HEK293 (cell line): ENCODE measurements at regions not wholly inside any gene's neighbourhood (a gene's known extent, or its start where the extent isn't known, plus 50 kb on each side); places are given as distances from the start of the nearest gene placed in this dataset.

ENCODE experiments used
- CTCF ChIA-PET: fragments of 350-600 bp; formaldehyde crosslinking; extraction: SDS; loops from one replicate; lab custom pipeline; 2021; ENCODE audit warnings: antibody characterized with exemption; lab: Yijun Ruan, JAX
- POLR2A ChIA-PET: fragments of 300-600 bp; formaldehyde crosslinking; extraction: SDS; loops from one replicate; lab custom pipeline; 2020; ENCODE audit warnings: antibody characterized with exemption, inconsistent platforms; lab: Yijun Ruan, JAX
- H3K27ac ChIP-seq: fragments of 200-500 bp; sonication (Bioruptor generic); 2 replicates; pipeline ENCODE4 v1.5.1; 2014; ENCODE audit warnings: low read depth, low read length, control low read depth, inconsistent platforms; ENCODE audit errors: extremely low read depth
- H3K36me3 ChIP-seq, 2 experiments: fragments of 200-500 bp in 1 of 2; sonication (Bioruptor generic) in 1 of 2; 1 replicate in 1 of 2; 2 replicates in 1 of 2; pipeline ENCODE4 v1.5.1; 2014 to 2017; ENCODE audit warnings: inconsistent platforms in 2 of 2, low read length in 2 of 2; ENCODE audit not compliant: control insufficient read depth in 2 of 2, insufficient read depth in 1 of 2
- H3K4me1 ChIP-seq: fragments of 200-500 bp; sonication (Bioruptor generic); 2 replicates; pipeline ENCODE4 v1.5.1; 2014; ENCODE audit warnings: mild to moderate bottlenecking, low read length, inconsistent platforms; ENCODE audit not compliant: control insufficient read depth, insufficient read depth
- H3K4me3 ChIP-seq: 2 replicates; pipeline ENCODE4 v1.5.1; 2011; ENCODE audit warnings: low read depth, mild to moderate bottlenecking, control low read depth, low read length, moderate library complexity
- H3K9me3 ChIP-seq: fragments of 200-500 bp; sonication (Bioruptor generic); 2 replicates; pipeline ENCODE4 v1.5.1; 2014; ENCODE audit warnings: low read depth, low read length, inconsistent platforms; ENCODE audit not compliant: control insufficient read depth, insufficient read depth
- FEZF1 ChIP-seq: fragments of 450-650 bp; formaldehyde crosslinking; IDR thresholded peaks from 2 replicates; pipeline ENCODE4 v1.5.1; 2016; ENCODE audit warnings: missing biosample characterization, missing genetic modification characterization
- HOXA7 ChIP-seq: sonication (generic); formaldehyde crosslinking; IDR thresholded peaks from 2 replicates; pipeline ENCODE4 v1.8.1; 2022; ENCODE audit warnings: missing genetic modification reagents, borderline replicate concordance
- KLF1 ChIP-seq: fragments of 450-650 bp; formaldehyde crosslinking; IDR thresholded peaks from 2 replicates; pipeline ENCODE4 v1.5.1; 2016; ENCODE audit warnings: missing biosample characterization, missing genetic modification characterization
- SP3 ChIP-seq: fragments of 450-650 bp; formaldehyde crosslinking; IDR thresholded peaks from 2 replicates; pipeline ENCODE4 v1.5.1; 2016; ENCODE audit warnings: missing biosample characterization, missing genetic modification characterization
- TRIM28 ChIP-seq: IDR thresholded peaks from 2 replicates; pipeline ENCODE4 v1.6.1; 2011; ENCODE audit warnings: low read length, control low read depth, borderline replicate concordance
- YY1 ChIP-seq: fragments of 450-650 bp; formaldehyde crosslinking; IDR thresholded peaks from 2 replicates; pipeline ENCODE4 v1.5.1; 2018; ENCODE audit warnings: missing biosample characterization, missing genetic modification characterization
- ZBTB20 ChIP-seq: fragments of 450-650 bp; formaldehyde crosslinking; IDR thresholded peaks from 2 replicates; pipeline ENCODE4 v1.5.1; 2016; ENCODE audit warnings: missing biosample characterization, missing genetic modification characterization
- ZEB2 ChIP-seq: fragments of 450-650 bp; formaldehyde crosslinking; IDR thresholded peaks from 2 replicates; pipeline ENCODE4 v1.5.1; 2016; ENCODE audit warnings: missing biosample characterization, missing genetic modification characterization
- ZFHX2 ChIP-seq: fragments of 450-650 bp; formaldehyde crosslinking; conservative IDR thresholded peaks from 2 replicates; pipeline ENCODE4 v1.5.1; 2016; ENCODE audit warnings: missing biosample characterization, missing genetic modification characterization
- ZFP37 ChIP-seq: fragments of 450-650 bp; formaldehyde crosslinking; IDR thresholded peaks from 2 replicates; pipeline ENCODE4 v1.5.1; 2016; ENCODE audit warnings: missing biosample characterization, missing genetic modification characterization
- ZNF184 ChIP-seq: fragments of 450-650 bp; IDR thresholded peaks from 2 replicates; pipeline ENCODE4 v1.5.1; 2018; ENCODE audit warnings: missing biosample characterization, mild to moderate bottlenecking, missing genetic modification characterization
- ZNF211 ChIP-seq: fragments of 450-650 bp; formaldehyde crosslinking; IDR thresholded peaks from 2 replicates; pipeline ENCODE4 v1.5.1; 2016; ENCODE audit warnings: low read depth, missing biosample characterization, missing genetic modification characterization
- ZNF404 ChIP-seq: fragments of 450-650 bp; formaldehyde crosslinking; IDR thresholded peaks from 2 replicates; pipeline ENCODE4 v1.5.1; 2017; ENCODE audit warnings: missing biosample characterization, missing genetic modification characterization
- ZNF433 ChIP-seq: fragments of 450-650 bp; formaldehyde crosslinking; IDR thresholded peaks from 2 replicates; pipeline ENCODE4 v1.5.1; 2016; ENCODE audit warnings: missing biosample characterization, missing genetic modification characterization, low read depth
- ZNF473 ChIP-seq: fragments of 450-650 bp; formaldehyde crosslinking; IDR thresholded peaks from 2 replicates; pipeline ENCODE4 v1.5.1; 2017; ENCODE audit warnings: missing biosample characterization, missing genetic modification characterization
- ZNF626 ChIP-seq: fragments of 450-650 bp; sonication (Bioruptor Pico); formaldehyde crosslinking; IDR thresholded peaks from 2 replicates; pipeline ENCODE4 v1.5.1; 2018; ENCODE audit warnings: missing biosample characterization, missing genetic modification characterization, inconsistent platforms
- ZNF664 ChIP-seq: fragments of 450-650 bp; formaldehyde crosslinking; IDR thresholded peaks from 2 replicates; pipeline ENCODE4 v1.5.1; 2016; ENCODE audit warnings: missing biosample characterization, missing genetic modification characterization
- ZNF707 ChIP-seq: fragments of 450-650 bp; formaldehyde crosslinking; IDR thresholded peaks from 2 replicates; pipeline ENCODE4 v1.5.1; 2016; ENCODE audit warnings: missing biosample characterization, missing genetic modification characterization
- ZSCAN16 ChIP-seq: fragments of 450-650 bp; formaldehyde crosslinking; IDR thresholded peaks from 2 replicates; pipeline ENCODE4 v1.5.1; 2016; ENCODE audit warnings: missing biosample characterization, missing genetic modification characterization
- TF ChIP-seq, protein P1 (sequence below): fragments of 450-650 bp; formaldehyde crosslinking; IDR thresholded peaks from 2 replicates; pipeline ENCODE4 v1.5.1; 2017; ENCODE audit warnings: missing biosample characterization, missing genetic modification characterization

DNA sequence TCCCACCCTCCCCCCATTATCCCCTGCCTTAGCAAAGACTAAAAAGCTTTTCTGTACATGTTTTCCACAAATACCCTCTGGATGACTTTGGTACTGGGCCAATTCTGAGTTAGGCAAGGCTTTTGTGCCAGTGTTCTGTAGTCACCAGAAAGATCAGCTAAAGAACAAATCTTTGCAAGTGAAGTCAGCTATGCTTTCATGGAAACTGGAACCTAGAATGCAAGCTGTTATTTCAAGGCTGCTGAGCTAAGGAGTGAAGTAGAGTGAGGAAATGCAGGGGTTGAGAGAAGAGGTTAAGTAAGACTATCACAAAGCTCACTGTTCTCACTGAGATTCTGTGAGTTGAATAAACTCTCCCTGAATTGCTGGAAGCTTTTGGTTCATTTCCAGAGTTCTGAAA lies 107.8 kb upstream of the CNTN3 start:
- Histone ChIP-seq H3K9me3 (no peaks in the 10 kb centered on the region), H3K27ac (no peak overlapping the region), H3K4me1 (no peaks in the 10 kb centered on the region), H3K4me3 (no peak overlapping the region), H3K36me3 (no peaks in the 10 kb centered on the region)
- CTCF ChIA-PET, result interaction anchor here (0.5 kb wide), 1 partner anchor 355 kb away, joined by 4 read pairs; no protein-coding TSS in a partner anchor
- POLR2A ChIA-PET, result no interaction called here
- TF ChIP-seq, protein P1, sequence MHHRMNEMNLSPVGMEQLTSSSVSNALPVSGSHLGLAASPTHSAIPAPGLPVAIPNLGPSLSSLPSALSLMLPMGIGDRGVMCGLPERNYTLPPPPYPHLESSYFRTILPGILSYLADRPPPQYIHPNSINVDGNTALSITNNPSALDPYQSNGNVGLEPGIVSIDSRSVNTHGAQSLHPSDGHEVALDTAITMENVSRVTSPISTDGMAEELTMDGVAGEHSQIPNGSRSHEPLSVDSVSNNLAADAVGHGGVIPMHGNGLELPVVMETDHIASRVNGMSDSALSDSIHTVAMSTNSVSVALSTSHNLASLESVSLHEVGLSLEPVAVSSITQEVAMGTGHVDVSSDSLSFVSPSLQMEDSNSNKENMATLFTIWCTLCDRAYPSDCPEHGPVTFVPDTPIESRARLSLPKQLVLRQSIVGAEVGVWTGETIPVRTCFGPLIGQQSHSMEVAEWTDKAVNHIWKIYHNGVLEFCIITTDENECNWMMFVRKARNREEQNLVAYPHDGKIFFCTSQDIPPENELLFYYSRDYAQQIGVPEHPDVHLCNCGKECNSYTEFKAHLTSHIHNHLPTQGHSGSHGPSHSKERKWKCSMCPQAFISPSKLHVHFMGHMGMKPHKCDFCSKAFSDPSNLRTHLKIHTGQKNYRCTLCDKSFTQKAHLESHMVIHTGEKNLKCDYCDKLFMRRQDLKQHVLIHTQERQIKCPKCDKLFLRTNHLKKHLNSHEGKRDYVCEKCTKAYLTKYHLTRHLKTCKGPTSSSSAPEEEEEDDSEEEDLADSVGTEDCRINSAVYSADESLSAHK (tag by site-specific recombination), result no peak
- no peak for TF ChIP-seq ZNF473 (tag by site-specific recombination)

DNA sequence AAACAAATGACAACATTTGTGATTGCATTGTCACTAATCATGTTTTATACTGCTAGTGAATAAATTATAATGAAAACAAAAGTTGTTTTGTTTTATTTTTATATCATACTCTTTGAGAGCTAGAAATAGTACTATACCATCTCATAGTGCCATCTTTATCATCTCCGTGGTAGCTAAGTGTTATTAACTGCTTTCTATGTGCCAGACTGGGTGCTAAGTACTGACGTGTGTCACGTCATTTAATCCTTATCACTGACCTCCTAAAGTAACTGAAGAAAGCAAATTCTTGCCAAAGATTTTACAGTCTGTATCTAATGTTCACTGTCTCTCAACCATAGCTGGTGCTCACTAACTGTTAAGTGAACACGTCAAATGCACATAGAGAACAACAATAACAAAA lies 99.5 kb upstream of the CNTN3 start:
- POLR2A ChIA-PET, result no interaction called here
- H3K9me3 ChIP-seq, result no peaks in the 10 kb centered on the region
- H3K27ac ChIP-seq, result no peak overlapping the region
- TF ChIP-seq ZNF664 (tag by site-specific recombination) (no peak), TRIM28 (no peak), HOXA7 (CRISPR knock-in tag) (no peak), ZSCAN16 (tag by site-specific recombination) (no peak), ZEB2 (tag by site-specific recombination) (no peak), ZFHX2 (tag by site-specific recombination) (no peak), SP3 (tag by site-specific recombination) (no peak), YY1 (tag by site-specific recombination) (no peak), ZNF433 (no peak), FEZF1 (tag by site-specific recombination) (no peak), ZNF626 (tag by site-specific recombination) (no peak), ZNF404 (tag by site-specific recombination) (no peak), ZBTB20 (tag by site-specific recombination) (no peak), ZNF211 (tag by site-specific recombination) (no peak), KLF1 (no peak)
- TF ChIP-seq, all 188 proteins: peak for 0
- H3K4me1 ChIP-seq, result no peaks in the 10 kb centered on the region
- H3K4me3 ChIP-seq, result no peak overlapping the region
- H3K36me3 ChIP-seq, result no peaks in the 10 kb centered on the region
- CTCF ChIA-PET, result no interaction called here

DNA sequence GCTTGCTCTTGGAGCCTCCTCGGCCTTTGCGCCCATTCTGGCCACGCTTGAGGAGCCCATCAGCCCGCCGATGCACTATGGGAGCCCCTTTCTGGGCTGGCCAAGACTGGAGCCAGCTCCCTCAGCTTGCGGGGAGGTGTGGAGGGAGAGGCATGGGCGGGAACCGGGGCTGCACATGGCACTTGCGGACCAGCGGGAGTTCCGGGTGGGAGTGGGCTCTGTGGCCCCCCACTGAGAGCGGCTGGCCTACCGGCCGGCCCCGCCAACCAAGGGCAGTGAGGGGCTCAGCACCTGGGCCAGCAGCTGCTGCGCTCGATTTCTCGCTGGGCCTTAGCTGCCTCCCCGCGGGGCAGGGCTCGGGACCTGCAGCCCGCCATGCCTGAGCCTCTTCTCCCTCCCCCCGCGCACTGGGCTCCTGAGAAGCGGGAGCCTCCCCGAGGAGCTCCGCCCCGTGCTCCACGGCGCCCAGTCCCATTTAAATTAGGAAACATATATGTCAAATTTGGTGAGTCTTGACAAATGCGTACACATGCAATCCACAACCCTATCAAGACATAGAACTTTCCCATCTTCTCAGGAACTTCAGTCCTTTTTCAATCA lies 97.6 kb upstream of the CNTN3 start:
- Histone ChIP-seq H3K36me3 (no peaks in the 10 kb centered on the region), H3K4me3 (no peak overlapping the region), H3K4me1 (no peaks in the 10 kb centered on the region), H3K27ac (no peak overlapping the region), H3K9me3 (no peaks in the 10 kb centered on the region)
- no peak for TF ChIP-seq ZNF184 (tag by site-specific recombination)
- TF ChIP-seq ZFP37 (tag by site-specific recombination), result no peak
- TF ChIP-seq ZNF707, result no peak
- ChIA-PET CTCF (no interaction called here), POLR2A (no interaction called here)
